IMR-90 (cell line): ENCODE measurements at regions not wholly inside any gene's neighbourhood (a gene's known extent, or its start where the extent isn't known, plus 50 kb on each side); places are given as distances from the start of the nearest gene placed in this dataset.

Experiments used
- ATAC-seq: fragments of 200-7000 bp; cut with Tn5 transposase; 2 replicates; pipeline ENCODE4 v1.9.1; 2020; ENCODE audit warnings: low read depth, mild to moderate bottlenecking, moderate library complexity
- BruUV-seq: library from RNA; stranded (reverse); fragments of 400-500 nt; replicated peaks from 2 replicates; lab custom pipeline; 2021; lab: Mats Ljungman, UMichigan
- CTCF ChIA-PET: fragments of 300-600 bp; formaldehyde crosslinking; extraction: SDS; loops from one replicate; lab custom pipeline; 2021; ENCODE audit warnings: antibody characterized with exemption; lab: Yijun Ruan, JAX
- POLR2A ChIA-PET: fragments of 300-600 bp; sonication (Branson Sonifier 250); formaldehyde crosslinking; loops from one replicate; lab custom pipeline; 2022; ENCODE audit warnings: antibody characterized with exemption; ENCODE audit not compliant: unreplicated experiment; lab: Charles Lee
- DNase-seq: peaks from one replicate; pipeline ENCODE4 v3.0.0; 2013
- H2AFZ ChIP-seq: replicated peaks from 2 replicates; pipeline ENCODE3; 2013; ENCODE audit warnings: low read length, mild to moderate bottlenecking; ENCODE audit not compliant: poor library complexity
- H2AK5ac ChIP-seq: 2 replicates; pipeline ENCODE4 v1.6.1; 2013; ENCODE audit warnings: low read depth, low read length, inconsistent platforms
- H2AK9ac ChIP-seq: replicated peaks from 2 replicates; pipeline ENCODE3; 2013; ENCODE audit warnings: mild to moderate bottlenecking, low read depth, low read length, moderate library complexity; ENCODE audit not compliant: poor library complexity
- H2BK120ac ChIP-seq: 2 replicates; pipeline ENCODE4 v1.6.1; 2013; ENCODE audit warnings: low read depth, low read length, inconsistent platforms
- H2BK15ac ChIP-seq: 3 replicates; pipeline ENCODE4 v1.6.1; 2013; ENCODE audit warnings: low read depth, low read length, inconsistent platforms
- H2BK20ac ChIP-seq: 2 replicates; pipeline ENCODE4 v1.6.1; 2013; ENCODE audit warnings: low read depth, mild to moderate bottlenecking, inconsistent platforms, low read length, moderate library complexity
- H2BK5ac ChIP-seq: 2 replicates; pipeline ENCODE4 v1.6.1; 2013; ENCODE audit warnings: mild to moderate bottlenecking, low read depth, low read length, inconsistent platforms; ENCODE audit not compliant: poor library complexity, severe bottlenecking
- H3K14ac ChIP-seq: replicated peaks from 2 replicates; pipeline ENCODE4 v1.6.1; 2013; ENCODE audit warnings: low read depth, low read length, inconsistent platforms
- H3K18ac ChIP-seq: 2 replicates; pipeline ENCODE4 v1.6.1; 2013; ENCODE audit warnings: low read depth, low read length, control low read depth
- H3K23ac ChIP-seq: 2 replicates; pipeline ENCODE4 v1.6.1; 2013; ENCODE audit warnings: low read depth, low read length, inconsistent platforms
- H3K27ac ChIP-seq: 2 replicates; pipeline ENCODE4 v1.5.1; 2013; ENCODE audit warnings: mild to moderate bottlenecking, control low read depth, low read length; ENCODE audit not compliant: insufficient read depth
- H3K27me3 ChIP-seq: 2 replicates; pipeline ENCODE4 v1.6.1; 2013; ENCODE audit warnings: low read length; ENCODE audit not compliant: control insufficient read depth, insufficient read depth
- H3K36me3 ChIP-seq: 2 replicates; pipeline ENCODE4 v1.6.1; 2013; ENCODE audit warnings: low read length, mixed read lengths; ENCODE audit not compliant: control insufficient read depth, insufficient read depth
- H3K4ac ChIP-seq: 2 replicates; pipeline ENCODE4 v1.6.1; 2013; ENCODE audit warnings: low read depth, low read length, inconsistent platforms
- H3K4me1 ChIP-seq: 2 replicates; pipeline ENCODE4 v1.6.1; 2013; ENCODE audit warnings: low read length, mixed read lengths; ENCODE audit not compliant: control insufficient read depth, insufficient read depth
- H3K4me2 ChIP-seq: 2 replicates; pipeline ENCODE4 v1.6.1; 2013; ENCODE audit warnings: low read depth, mild to moderate bottlenecking, control low read depth, low read length, moderate library complexity
- H3K4me3 ChIP-seq: 2 replicates; pipeline ENCODE4 v1.5.1; 2013; ENCODE audit warnings: low read depth, mild to moderate bottlenecking, control low read depth, low read length, moderate library complexity; ENCODE audit not compliant: insufficient read depth
- H3K56ac ChIP-seq: 2 replicates; pipeline ENCODE4 v1.6.1; 2013; ENCODE audit warnings: low read length, inconsistent platforms; ENCODE audit not compliant: insufficient read depth; ENCODE audit errors: extremely low read depth
- H3K79me1 ChIP-seq, 2 experiments: 2 replicates each; pipeline ENCODE4 v1.6.1; 2013; ENCODE audit warnings: low read length in 2 of 2, inconsistent platforms in 1 of 2, low read depth in 1 of 2
- H3K9ac ChIP-seq: 2 replicates; pipeline ENCODE4 v1.6.1; 2013; ENCODE audit warnings: low read depth, low read length, control low read depth
- H3K9me1 ChIP-seq: 2 replicates; pipeline ENCODE4 v1.6.1; 2013; ENCODE audit warnings: low read length, inconsistent platforms; ENCODE audit not compliant: insufficient read depth
- H3K9me3 ChIP-seq: 2 replicates; pipeline ENCODE4 v1.6.1; 2013; ENCODE audit warnings: low read length; ENCODE audit not compliant: control insufficient read depth, insufficient read depth
- H4K20me1 ChIP-seq: 2 replicates; pipeline ENCODE4 v1.6.1; 2013; ENCODE audit warnings: low read length, inconsistent platforms; ENCODE audit not compliant: insufficient read depth
- H4K5ac ChIP-seq: 2 replicates; pipeline ENCODE4 v1.6.1; 2013; ENCODE audit warnings: mild to moderate bottlenecking, low read depth, low read length, control low read depth
- H4K8ac ChIP-seq, 2 experiments: 2 replicates each; pipeline ENCODE4 v1.6.1; 2013; ENCODE audit warnings: low read depth in 2 of 2, low read length in 2 of 2, control low read depth in 1 of 2, inconsistent platforms in 1 of 2
- H4K91ac ChIP-seq: 2 replicates; pipeline ENCODE4 v1.6.1; 2013; ENCODE audit warnings: low read depth, low read length, inconsistent platforms; ENCODE audit not compliant: insufficient read depth
- CHD1 ChIP-seq: IDR thresholded peaks from 2 replicates; pipeline ENCODE4 v1.6.1; 2012; ENCODE audit warnings: low read depth, low read length, improper control_type of control experiment
- MXI1 ChIP-seq: IDR thresholded peaks from 2 replicates; pipeline ENCODE4 v1.6.1; 2012; ENCODE audit warnings: low read depth, mild to moderate bottlenecking, low read length, moderate library complexity, borderline replicate concordance
- RAD21 ChIP-seq: IDR thresholded peaks from 2 replicates; pipeline ENCODE4 v1.6.1; 2012; ENCODE audit warnings: low read length, improper control_type of control experiment
- SMC3 ChIP-seq: fragments of 150-350 bp; IDR thresholded peaks from 2 replicates; pipeline ENCODE4 v1.6.1; 2016; ENCODE audit warnings: low read depth, mild to moderate bottlenecking, antibody characterized with exemption, low read length, moderate library complexity
- USF2 ChIP-seq: fragments of 150-350 bp; IDR thresholded peaks from 2 replicates; pipeline ENCODE4 v1.6.1; 2017; ENCODE audit warnings: mild to moderate bottlenecking, antibody characterized with exemption, low read length, low read depth
- WGBS, 2 experiments: methylation state at CpG; one replicate each; pipeline versions ENCODE4 v1.1.5 to v1.1.7; 2013; ENCODE audit warnings: missing lambda C conversion rate in 2 of 2; ENCODE audit not compliant: insufficient read length in 1 of 2; ENCODE audit errors: extremely low coverage in 2 of 2; 5-methylcytosine and 5-hydroxymethylcytosine counted together
- dilution Hi-C: fragments of 300-500 bp; cut with HindIII; formaldehyde crosslinking; loops from one replicate; pipeline ENCODE4 v1.14.3; 2018; ENCODE audit warnings: low sequenced_read_pairs; ENCODE audit not compliant: unreplicated experiment
- in situ Hi-C: fragments of 300-500 bp; cut with MboI; formaldehyde crosslinking; loops from 3 replicates; pipeline ENCODE4 v1.14.3; 2019; ENCODE audit warnings: low sequenced_read_pairs, inconsistent platforms, mixed read lengths
- intact Hi-C: fragments of 100-400 bp; cut with micrococcal nuclease; formaldehyde crosslinking; loops from 2 replicates; pipeline ENCODE4 v1.10.0; 2022

GRCh38 chr19:34044021-34044420 is 128.3 kb upstream of the LSM14A start:
- Histone ChIP-seq H2AFZ (no peak overlapping the region), H4K8ac (no peak overlapping the region), H2BK120ac (no peak overlapping the region), H3K9me1 (no peaks in the 10 kb centered on the region), H3K79me1 (no peaks in the 10 kb centered on the region), H3K56ac (no peak overlapping the region), H4K91ac (no peak overlapping the region), H3K14ac (no peak overlapping the region), H2BK5ac (no peak overlapping the region), H3K9ac (no peak overlapping the region), H3K9me3 (no peaks in the 10 kb centered on the region), H3K4me2 (no peak overlapping the region), H3K18ac (no peak overlapping the region), H3K4me3 (no peak overlapping the region), H4K20me1 (no peaks in the 10 kb centered on the region), H3K36me3 (no peaks in the 10 kb centered on the region), H3K27me3 (no peaks in the 10 kb centered on the region; the same call in 1 of the 2 replicates), H2BK15ac (no peak overlapping the region), H2AK5ac (no peak overlapping the region), H4K5ac (no peak overlapping the region), H2BK20ac (no peak overlapping the region), H3K4me1 (no peaks in the 10 kb centered on the region), H3K27ac (no peak overlapping the region), H3K23ac (no peak overlapping the region), H3K4ac (no peak overlapping the region), H2AK9ac (no peak overlapping the region)
- no CpG with 5 or more reads among the region's 2 CpGs for WGBS, 2 experiments
- POLR2A ChIA-PET, result no interaction called here
- DNase-seq (no peak), ATAC-seq (no peak)
- in situ Hi-C loops (no loop called here), intact Hi-C loops (no loop called here), dilution Hi-C loops (no loop called here)
- BruUV-seq, result no TSS peak
- TF ChIP-seq CHD1 (no peak), SMC3 (no peak), USF2 (no peak), RAD21 (no peak), MXI1 (no peak)
- CTCF ChIA-PET, result interaction anchor here (1.2 to 2.6 kb wide), 3 partner anchors 52 to 266 kb away, joined by 5 to 31 read pairs (median 8); no protein-coding TSS in a partner anchor
